Ovary (tissue), 7 donors: ENCODE measurements at regions not wholly inside any gene's neighbourhood (a gene's known extent, or its start where the extent isn't known, plus 50 kb on each side); places are given as distances from the start of the nearest gene placed in this dataset.

ENCODE experiments used
- DNase-seq, 5 donors: peaks; one replicate each; pipeline ENCODE4 v3.0.0-alpha.2; 2019 to 2020
- H3K27ac ChIP-seq, 2 donors: fragments of 200-600 bp; one replicate each; pipeline versions ENCODE4 v1.5.1 to v1.8.0; 2019 to 2022
- H3K27me3 ChIP-seq: fragments of 200-600 bp; one replicate; pipeline ENCODE4 v1.8.0; 2022
- H3K36me3 ChIP-seq: fragments of 200-600 bp; sonication (generic); one replicate; pipeline ENCODE4 v1.5.1; 2019
- H3K4me1 ChIP-seq: one replicate; pipeline ENCODE4 v1.8.1; 2013; ENCODE audit warnings: mild to moderate bottlenecking, moderate library complexity; ENCODE audit not compliant: insufficient read depth
- H3K4me3 ChIP-seq: fragments of 200-600 bp; sonication (generic); one replicate; pipeline ENCODE4 v1.5.1; 2017
- H3K9me3 ChIP-seq, 2 donors: fragments of 200-600 bp in 1 of 2; sonication (generic) in 1 of 2; one replicate each; pipeline versions ENCODE4 v1.5.1 to v1.8.1; 2013 to 2019; ENCODE audit warnings: mild to moderate bottlenecking in 1 of 2, moderate library complexity in 1 of 2
- CTCF ChIP-seq, 3 donors: fragments of 450-650 bp in 2 of 3; fragments of 200-600 bp in 1 of 3; IDR thresholded peaks; one replicate each; pipeline versions ENCODE4 v1.5.1 to v1.8.0; 2016 to 2022; ENCODE audit warnings: antibody characterized with exemption in 3 of 3, mild to moderate bottlenecking in 1 of 3
- EP300 ChIP-seq: sonication (generic); formaldehyde crosslinking; IDR thresholded peaks from one replicate; pipeline ENCODE4 v1.6.1; 2017; ENCODE audit warnings: antibody characterized with exemption
- POLR2A ChIP-seq: fragments of 450-650 bp; IDR thresholded peaks from one replicate; pipeline ENCODE4 v1.6.1; 2017; ENCODE audit warnings: antibody characterized with exemption, mild to moderate bottlenecking, moderate library complexity
- WGBS, 3 donors: extraction: QIAGEN DNeasy Blood & Tissue Kit in 1 of 3; methylation state at CpG; one replicate each; pipeline versions ENCODE4 v1.1.5 to v1.1.7; 2013 to 2017; 5-methylcytosine and 5-hydroxymethylcytosine counted together
- intact Hi-C, 4 donors: fragments of 100-400 bp; cut with DNase I; formaldehyde crosslinking; loops; one replicate each; pipeline versions ENCODE4 v1.11.0 to v1.15.1; 2022 to 2023
- donor health status: DM: no; HTN: no; CAD: no; lungs with moderate emphysema.
- donor health status: DM: no; HTN: no; CAD: no.
- donor health status: Bipolar disorder and iron deficiency.
- donor health status: DM: no; HTN: no; CAD: no.
- donor health status: DM: yes; HTN: yes; CAD: no.

GRCh38 chr13:104011505-104012241 lies 945.5 kb upstream of the SLC10A2 start:
- intact Hi-C loops: no loop called here
- no peaks in the 10 kb centered on the region for H3K27me3 ChIP-seq
- no peaks in the 10 kb centered on the region for H3K36me3 ChIP-seq
- no peak for TF ChIP-seq POLR2A
- TF ChIP-seq CTCF (IDR thresholded peaks at IDR 0.05): no peak
- no peak for TF ChIP-seq EP300
- peaks cover 2% of the 10 kb centered on the region for H3K4me1 ChIP-seq
- H3K27ac ChIP-seq: no peak overlapping the region
- 17 to 33% (median 17%) methylated on average over 18 of the region's 18 CpGs for WGBS, 3 donors
- peak in 3 of 5 donors; percentile 16 to 43 (median 22) for DNase-seq
- no peaks in the 10 kb centered on the region for H3K9me3 ChIP-seq
- H3K4me3 ChIP-seq: no peak overlapping the region

GRCh38 chr13:104008541-104009435 lies 942.6 kb upstream of the SLC10A2 start:
- H3K27ac ChIP-seq: no peak overlapping the region
- H3K4me1 ChIP-seq: peaks cover 2% of the 10 kb centered on the region
- WGBS, 3 donors: 50 to 52% (median 52%) methylated on average over 8 of the region's 8 CpGs
- no peak for TF ChIP-seq CTCF (IDR thresholded peaks at IDR 0.05)
- TF ChIP-seq EP300: no peak
- no peak for TF ChIP-seq POLR2A
- H3K36me3 ChIP-seq: no peaks in the 10 kb centered on the region
- intact Hi-C loops: no loop called here
- no peaks in the 10 kb centered on the region for H3K27me3 ChIP-seq
- H3K4me3 ChIP-seq: no peak overlapping the region
- no peak for DNase-seq
- H3K9me3 ChIP-seq: no peaks in the 10 kb centered on the region

GRCh38 chr13:104008075-104008474 lies 941.9 kb upstream of the SLC10A2 start:
- TF ChIP-seq EP300: no peak
- TF ChIP-seq CTCF (IDR thresholded peaks at IDR 0.05): no peak
- no peak for TF ChIP-seq POLR2A
- intact Hi-C loops: no loop called here
- Histone ChIP-seq H3K36me3 (no peaks in the 10 kb centered on the region), H3K27ac (no peak overlapping the region), H3K4me1 (peaks cover 2% of the 10 kb centered on the region), H3K4me3 (no peak overlapping the region), H3K9me3 (no peaks in the 10 kb centered on the region), H3K27me3 (no peaks in the 10 kb centered on the region)
- 53 to 70% (median 68%) methylated on average over 4 of the region's 4 CpGs for WGBS, 3 donors
- no peak for DNase-seq

- H3K36me3 ChIP-seq: no peaks in the 10 kb centered on the region
- no peak overlapping the region for H3K4me3 ChIP-seq
- TF ChIP-seq CTCF (IDR thresholded peaks at IDR 0.05): no peak
- TF ChIP-seq EP300: no peak
- TF ChIP-seq POLR2A: no peak
- no peaks in the 10 kb centered on the region for H3K9me3 ChIP-seq
- H3K4me1 ChIP-seq: no peaks in the 10 kb centered on the region
- DNase-seq: no peak
- intact Hi-C loops: no loop called here
- no peak overlapping the region for H3K27ac ChIP-seq
- H3K27me3 ChIP-seq: no peaks in the 10 kb centered on the region
- WGBS, 3 donors: 47 to 59% (median 54%) methylated on average over 9 of the region's 9 CpGs
Observed at GRCh38 chr13:104006625-104007075, 940.4 kb upstream of the SLC10A2 start.
